ENCODE measurements at regions not wholly inside any gene's neighbourhood (a gene's known extent, or its start where the extent isn't known, plus 50 kb on each side); places are given as distances from the start of the nearest gene placed in this dataset.
A peak's percentile ranks its signal among the peaks of the same experiment; 100 is the strongest.
"Not testable (repeated sequence)": the region's sequence is repeated elsewhere in the genome, so short reads cannot be mapped to it uniquely, and the experiment has no call there.

DNA sequence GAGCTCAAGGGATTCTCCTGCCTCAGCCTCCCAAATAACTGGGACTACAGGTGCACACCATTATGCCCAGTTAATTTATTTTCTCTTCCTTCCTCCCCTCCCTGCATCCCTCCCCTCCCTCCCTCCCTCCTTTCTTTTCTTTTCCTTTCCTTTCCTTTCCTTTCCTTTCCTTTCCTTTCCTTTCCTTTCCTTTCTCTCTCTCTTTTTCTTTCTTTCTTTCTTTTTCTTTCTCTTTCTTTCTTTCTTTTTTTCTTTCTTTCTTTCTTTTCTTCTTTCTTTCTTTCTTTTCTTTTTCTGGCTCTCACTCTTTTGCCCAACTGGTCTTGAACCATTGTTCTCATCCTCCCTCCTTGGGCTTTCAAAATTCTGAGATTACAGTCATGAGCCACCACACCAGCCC lies 873.0 kb upstream of the KLHL1 start:
- DNase-seq, result not testable (repeated sequence)

DNA sequence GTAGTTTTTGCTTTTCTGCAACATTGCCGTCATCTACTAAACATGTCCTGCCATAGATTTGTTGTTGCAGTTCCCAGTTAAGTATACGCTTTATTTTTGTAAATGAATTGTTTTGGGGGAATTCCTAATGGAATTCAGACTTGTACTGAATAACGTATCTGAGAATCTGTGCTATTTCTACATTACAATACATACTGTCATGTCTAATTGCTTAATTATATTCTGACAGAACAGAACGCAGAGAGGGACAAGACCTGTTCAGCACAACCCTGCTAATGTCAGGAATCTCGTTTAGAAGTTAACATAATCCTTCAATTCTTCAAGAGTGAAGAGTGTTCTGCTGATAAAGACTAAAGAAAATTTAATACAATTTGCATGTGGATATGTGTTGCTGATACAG lies 861.1 kb upstream of the KLHL1 start:
- no peak for DNase-seq

DNA sequence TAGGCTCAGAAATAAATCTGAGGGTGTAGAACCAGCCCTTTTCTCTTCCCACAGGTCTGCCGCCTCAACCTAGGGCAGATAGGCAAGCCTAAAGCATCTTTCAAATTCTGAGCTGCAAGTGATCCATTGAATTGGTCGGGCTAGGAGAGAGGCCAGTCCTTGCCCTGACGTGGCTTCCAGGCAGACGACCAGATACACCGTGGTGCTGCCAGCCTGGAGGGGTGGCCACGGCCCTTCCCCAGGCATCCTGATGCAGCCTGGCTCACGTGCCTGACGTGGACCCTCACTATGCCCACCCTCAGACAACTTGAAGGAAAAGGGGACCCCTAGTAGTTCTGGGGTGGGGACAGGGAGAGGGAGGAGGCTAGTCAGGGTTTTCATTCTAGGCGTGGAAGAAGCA lies 859.3 kb upstream of the KLHL1 start:
- no peak for DNase-seq

DNA sequence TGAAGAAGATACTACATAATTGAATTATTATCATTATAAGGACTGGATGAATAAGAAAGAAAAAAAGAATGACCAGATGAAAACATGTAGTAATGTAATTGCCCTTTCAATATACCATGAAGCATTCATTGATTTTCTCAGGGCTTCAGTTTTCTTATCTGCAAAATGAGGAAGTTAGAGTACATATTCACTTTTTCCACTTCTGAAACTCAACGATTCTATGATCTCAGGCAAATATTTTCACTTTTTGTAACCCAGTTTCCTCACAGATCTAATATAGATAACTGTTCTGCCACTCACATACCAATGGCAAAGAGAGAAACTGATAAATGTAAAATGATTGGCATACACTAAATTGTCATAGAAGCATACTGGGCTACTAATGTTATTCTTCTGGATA lies 856.6 kb upstream of the KLHL1 start:
- DNase-seq, result peak; percentile 74

DNA sequence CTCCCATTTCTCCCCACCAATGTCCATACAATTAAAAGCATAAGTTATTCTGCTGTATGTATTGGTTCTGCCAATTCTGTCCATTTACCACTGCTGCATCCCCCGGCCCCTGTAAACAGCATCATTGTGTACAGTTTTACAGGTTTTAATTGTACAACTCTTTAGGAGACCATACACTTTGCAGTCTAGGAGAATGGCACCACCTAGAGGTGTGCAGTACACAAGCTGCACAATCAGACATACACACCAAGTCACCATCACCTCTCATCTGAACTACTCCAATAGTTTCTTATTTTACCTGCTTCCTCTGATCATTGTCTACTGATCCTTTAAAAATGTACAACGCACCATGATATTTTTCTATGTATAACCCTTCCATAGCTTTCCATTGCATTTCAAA lies 855.9 kb upstream of the KLHL1 start:
- DNase-seq, result peak; percentile 45

DNA sequence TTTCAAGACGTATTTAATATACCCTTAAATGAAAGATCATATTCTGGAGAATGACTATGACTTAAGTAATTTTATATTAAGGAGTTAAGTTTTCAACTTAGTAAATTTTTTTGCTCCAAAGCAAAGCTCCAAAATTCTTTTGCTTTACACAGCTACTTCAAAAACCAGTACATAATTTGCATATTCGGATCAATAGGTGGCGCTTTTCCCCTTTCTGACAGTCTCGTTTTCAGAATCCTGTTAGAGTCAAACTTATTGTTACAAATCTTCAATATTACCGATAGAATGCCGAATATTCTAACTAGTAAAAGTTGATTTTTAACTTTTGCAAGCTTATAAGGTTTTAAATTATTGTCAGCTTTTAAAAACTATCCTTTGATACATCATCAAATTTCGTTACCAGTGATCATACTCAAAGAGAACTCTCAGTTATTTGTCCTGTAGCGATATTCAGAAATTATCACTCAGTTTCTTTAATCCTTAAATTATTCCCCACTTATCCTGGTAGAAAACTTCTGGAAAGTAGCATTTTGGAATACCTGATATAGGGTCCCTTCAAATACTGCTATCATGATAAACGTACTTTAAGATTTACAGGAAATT lies 852.7 kb upstream of the KLHL1 start:
- peak; percentile 72 for DNase-seq

DNA sequence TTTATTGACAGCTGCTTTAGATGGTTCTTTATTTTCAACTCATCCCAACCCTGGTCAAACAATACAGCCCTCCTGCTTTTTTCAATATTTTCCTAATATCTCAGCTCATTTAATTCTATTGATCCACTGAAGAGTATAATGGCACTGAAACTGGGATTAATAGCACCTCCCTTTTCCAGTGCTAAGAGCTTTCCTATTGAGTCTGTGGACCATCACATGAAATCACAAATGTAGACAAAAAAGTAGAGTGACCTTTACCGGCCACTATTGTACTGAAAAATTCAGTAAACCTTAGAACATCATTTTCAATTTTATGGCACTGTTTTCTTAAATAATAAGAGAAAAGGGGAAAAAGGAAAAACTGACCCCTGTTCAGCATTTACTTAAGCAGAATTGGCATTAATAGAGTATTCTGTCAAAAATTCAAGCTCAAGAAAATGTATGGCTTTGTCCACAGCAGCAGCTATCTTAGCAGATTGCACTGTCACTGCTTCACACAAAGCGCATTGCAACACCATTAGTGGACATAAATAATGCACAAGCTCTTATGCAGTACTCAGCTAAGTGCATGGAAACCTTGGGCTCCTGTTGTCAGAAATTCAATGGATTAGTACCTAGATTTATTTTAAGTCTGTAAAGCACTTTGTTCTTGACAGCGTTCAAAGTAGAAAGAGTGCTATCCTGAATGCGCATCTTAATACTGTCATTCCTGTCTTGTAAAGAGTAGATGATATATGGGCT lies 851.0 kb upstream of the KLHL1 start:
- no peak for DNase-seq

DNA sequence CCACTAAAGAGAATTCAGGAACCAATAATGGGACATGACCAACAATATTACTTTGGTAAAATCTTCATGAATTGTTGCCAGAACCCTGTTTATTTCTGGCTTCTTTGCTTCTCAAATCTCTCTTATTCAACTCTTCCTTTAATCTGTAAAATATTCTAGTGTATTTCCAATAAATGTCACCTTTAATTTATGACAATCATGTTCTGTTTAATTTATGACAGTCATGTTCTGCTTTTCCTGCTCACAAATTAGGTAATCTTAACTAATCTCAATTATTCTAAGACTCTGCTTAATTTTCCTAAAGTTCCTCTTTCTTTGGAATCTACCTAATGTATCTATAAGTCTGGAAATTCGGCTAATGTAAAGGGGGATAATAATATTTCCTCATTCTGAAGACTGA lies 847.6 kb upstream of the KLHL1 start:
- DNase-seq, result no peak

DNA sequence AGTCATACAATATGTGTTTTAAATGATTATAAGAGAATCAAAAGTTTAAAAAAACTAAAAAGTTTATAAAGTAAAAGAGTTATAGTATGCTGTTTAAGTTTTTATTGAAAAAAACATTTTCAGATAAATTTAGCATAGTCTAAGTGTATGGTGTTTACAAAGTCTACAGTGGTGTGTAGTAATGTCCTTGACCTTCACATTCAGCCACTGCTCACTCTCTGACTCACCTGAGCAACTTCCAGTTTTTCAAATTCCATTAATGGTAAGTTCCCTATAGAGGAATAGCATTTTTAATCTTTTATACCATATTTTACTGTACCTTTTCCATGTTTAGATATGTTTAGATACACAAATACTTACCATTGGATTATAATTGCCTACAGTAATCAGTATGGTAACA lies 842.4 kb upstream of the KLHL1 start:
- DNase-seq, result no peak

DNA sequence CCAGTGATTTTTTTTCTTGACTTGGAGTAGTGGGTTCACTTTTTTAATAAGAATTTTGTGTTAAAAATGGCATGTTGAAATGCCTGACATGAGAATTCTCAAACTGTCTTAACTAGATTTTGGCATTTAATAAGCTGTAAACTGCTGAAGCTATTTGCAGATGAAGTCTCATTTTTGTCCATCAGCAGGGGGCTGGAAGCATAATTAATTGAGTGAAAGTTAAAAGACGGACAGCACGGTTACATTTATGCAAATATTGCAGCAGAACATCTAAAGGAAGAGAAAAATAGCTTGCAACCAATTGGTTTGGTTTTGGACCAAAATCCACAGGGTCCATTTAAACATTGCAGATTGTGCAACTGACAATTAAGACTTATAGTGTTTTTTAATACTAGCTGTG lies 837.3 kb upstream of the KLHL1 start:
- DNase-seq, result no peak

DNA sequence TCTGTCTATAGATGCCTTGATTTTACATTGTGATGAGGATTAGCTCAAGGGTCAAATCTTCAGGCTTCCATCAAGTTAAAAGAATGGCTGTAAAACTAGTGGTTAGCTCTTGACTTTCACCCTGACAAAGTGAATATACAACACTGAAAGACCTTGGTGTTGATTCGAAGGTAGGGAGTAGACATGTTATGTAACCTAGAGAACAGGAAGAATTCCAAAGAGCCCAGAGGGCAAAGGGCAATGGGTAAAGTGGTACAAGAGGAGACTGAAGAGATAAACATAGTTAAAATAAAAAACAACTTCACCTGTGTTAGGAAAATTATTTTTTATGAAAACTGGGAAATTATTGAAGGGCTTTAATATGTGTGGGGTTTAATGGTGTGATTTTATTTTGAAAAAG lies 833.2 kb upstream of the KLHL1 start:
- DNase-seq, result no peak

DNA sequence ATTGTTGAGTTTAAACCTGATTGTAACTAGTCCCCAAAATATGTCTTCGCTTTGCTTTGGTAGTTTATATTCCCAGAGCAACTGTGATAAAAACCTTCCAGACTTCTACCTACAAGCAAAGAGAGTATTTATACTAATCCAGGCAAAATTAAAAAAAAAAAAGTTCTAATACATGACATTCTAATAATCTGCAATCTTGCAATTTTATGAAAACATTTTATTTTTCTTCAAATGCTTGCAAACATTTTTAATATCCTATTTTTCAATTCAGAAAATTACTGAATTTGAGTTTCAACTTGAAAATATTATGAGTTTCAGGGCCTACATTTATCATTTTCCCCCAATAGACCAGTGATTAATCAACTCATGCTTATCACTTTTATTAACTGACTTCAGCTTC lies 830.2 kb upstream of the KLHL1 start:
- DNase-seq, result no peak

DNA sequence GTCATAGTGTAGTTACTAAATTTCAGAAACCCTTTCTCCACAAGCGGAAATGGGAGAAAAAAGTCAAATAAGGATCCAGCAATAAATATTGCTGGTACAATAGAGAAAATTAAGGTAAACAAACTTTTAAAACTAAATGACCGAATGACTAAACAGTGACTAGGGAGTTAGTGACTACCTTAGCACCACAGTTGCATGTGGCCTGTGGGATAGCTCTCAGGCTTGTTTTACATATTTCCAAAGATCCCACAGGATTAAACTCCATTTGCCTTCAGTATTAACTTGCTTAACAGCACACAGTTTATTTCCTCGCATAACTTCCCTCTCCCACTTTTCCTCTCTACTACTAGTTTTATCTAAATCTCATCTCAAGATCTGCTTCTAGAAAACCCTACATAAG lies 824.3 kb upstream of the KLHL1 start:
- no peak for DNase-seq

DNA sequence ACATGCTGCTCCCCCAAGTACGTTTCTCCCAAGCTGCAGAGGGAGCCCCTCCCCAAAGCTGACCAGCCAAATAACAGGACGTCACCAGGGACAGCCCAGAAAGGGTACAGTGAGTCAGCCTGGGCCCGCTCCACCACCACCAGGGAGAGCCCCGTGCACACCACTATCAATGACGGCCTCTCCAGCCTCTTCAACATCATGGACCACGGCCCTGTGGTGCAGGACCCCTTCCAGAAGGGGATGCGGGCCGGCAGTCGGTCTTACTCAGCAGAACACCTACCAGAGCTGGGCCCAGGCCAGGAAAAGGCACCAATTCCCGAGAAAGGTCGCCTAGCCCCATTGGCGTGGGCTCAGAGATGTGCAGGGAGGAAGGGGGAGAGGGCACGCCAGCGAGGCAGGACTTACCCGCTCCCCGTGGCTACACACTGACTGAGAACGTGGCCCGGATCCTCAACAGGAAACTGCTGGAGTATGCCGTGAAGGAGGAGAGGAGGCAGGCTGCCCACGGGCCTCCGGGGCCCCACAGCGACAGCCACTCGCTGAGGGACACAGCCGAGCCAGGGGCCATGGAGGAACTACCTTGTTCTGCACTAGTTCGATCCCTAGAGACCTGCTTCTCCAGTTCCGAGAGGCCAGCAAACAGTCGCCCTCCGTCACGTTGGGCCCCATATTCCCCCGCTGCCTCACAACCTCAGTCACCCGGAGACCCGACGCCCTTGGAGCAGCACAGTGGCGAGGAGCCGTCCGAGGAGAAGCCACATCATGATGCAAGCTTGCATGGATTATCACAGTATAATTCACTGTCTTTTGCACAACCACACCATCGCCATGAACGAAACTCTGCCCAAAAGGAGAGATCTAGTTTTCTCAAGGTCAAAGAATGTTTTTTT lies 815.9 kb upstream of the KLHL1 start:
- DNase-seq, result no peak

DNA sequence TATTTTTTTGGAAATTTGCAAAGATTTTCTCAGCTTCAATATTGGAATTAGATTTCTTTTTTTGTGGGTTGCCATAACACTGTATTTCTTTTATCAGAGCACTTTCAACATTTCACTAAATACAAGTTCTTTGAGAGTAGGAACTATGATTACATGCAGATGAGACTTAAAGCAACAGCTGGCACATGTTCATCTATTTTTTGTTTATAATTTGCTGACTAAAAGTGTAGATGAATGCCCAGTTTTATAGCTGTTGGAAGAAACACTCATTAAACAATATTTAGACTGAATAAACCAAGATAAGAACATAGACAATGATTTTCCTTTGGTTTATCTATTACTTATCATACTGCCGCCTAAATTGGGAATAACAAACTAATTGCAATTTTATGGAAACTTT lies 803.0 kb upstream of the KLHL1 start:
- no peak for DNase-seq

DNA sequence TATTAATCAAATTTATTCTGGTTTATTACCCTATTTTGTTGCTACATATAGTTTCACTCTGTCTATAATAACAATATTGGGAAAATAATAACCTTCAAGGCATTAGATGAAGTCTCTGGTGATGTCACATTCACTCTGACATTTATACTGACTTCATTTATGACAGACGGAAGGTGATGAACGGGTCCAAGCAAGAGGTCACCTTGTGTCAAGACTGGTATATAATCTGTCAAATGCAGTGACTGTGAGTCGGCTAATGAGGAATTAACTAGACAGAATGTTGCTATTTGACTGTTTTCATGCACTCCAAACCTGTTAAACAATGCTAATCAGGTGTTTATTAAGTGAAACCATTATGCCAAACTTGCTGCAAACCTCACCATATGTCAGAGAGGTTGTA lies 800.5 kb upstream of the KLHL1 start:
- no peak for DNase-seq

DNA sequence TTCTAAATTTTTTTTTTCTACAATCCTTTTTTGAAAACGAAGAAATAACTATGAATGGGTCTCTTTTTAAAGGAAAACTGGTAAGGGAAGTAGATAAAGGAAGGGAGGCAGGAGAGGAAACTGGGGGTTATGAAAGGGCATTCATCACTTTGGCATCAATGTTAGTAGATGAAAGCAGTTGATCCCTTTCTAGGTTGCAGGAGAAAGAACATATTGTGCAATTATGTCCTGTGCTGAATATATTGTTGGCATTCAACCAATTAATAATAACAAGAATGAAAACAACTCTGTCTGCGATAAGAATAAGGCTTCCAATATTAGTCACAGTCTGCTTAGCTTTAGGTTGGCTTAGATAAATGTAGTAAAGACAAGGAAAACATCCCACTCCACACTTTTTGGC lies 796.8 kb upstream of the KLHL1 start:
- no peak for DNase-seq

DNA sequence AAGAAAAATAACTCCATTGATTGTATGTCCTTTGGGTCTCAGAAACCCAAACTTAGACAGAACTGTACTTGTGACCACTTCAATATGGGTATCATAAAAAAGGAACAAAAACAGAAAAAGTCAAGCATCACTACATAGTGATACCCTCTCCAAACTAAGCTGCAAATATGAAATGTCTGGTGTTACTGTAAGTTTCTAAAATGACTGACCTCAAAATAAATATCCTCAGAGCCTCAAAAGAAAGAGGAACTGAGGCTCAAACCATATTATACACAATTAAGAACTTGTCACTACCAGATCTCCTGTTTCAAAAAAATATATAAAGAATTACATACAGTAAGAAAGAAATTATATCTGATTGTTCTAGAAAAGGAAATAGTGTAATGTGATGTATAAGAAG lies 787.9 kb upstream of the KLHL1 start:
- peak; percentile 28 for DNase-seq

DNA sequence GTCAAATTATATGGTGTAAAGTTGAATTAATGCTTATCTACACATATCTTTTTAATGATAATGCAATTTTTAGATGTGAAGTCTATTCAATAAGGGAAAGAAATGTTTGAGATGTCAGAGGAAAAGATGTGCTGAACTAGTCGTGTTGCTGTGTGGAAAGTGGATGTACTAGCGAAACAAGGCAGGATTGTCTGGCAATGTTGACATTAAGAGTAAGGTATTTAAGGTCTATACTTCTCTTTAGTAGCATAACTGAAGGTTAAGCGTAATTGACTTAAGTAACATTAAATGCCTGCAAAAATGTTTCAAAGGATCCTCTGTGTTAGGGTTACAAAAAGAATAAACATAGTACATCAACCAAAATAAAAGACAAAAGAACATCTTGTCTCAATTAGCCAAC lies 787.3 kb upstream of the KLHL1 start:
- DNase-seq, result no peak

DNA sequence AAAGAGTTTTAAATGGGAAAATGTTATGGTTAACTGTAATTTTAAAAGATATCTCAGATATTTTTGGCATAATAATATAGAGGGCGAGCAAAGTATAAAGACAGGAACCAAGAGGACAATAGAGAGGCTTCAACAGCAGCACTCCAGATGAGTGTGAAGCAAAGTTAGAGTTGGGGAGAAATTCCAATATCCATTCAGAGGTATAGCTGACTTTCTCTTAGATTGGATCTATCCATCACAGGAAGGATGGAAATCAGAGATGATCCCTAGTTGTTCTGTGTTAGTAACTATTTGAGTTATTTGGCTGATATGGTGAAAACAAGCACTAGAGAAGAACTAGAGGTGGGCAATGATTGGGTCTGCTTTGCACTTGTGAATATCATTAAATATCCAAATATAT lies 786.0 kb upstream of the KLHL1 start:
- DNase-seq, result no peak

DNA sequence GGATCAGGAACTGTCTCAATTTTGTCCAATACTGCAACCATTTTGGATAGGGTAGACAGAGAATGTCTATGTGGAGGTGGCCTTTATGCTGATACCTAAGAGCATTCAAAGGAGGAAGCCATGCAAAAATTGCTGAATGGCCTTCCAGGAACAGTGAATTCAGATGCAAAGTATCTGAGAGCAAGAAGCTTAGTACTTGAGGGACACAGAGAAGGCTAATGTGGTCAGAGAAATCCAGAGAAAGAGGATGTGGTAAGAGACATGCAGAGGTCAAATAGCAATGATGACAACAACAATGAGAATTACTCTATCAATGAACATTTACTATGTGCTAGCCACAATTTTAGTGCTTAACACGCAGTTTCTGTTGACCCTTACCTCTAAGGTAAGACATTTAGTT lies 785.6 kb upstream of the KLHL1 start:
- DNase-seq, result peak; percentile 86

DNA sequence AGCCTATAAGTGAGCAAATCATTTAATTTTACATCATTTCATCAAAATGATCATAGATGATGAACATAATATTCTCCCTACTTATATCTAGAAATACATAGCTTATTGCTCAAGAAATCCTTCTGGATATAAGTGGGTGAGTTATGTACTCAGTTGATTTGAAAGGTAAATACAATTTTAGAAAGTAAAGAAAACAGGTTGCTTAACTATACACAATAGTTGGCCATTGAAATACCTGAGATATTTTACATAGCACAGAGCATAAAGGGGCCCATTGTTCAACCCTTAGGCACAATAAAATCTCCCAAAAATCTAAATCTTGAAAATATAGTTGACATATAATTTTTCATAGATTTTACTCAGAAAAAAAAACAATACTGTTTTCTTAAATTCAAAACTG lies 782.0 kb upstream of the KLHL1 start:
- no peak for DNase-seq

DNA sequence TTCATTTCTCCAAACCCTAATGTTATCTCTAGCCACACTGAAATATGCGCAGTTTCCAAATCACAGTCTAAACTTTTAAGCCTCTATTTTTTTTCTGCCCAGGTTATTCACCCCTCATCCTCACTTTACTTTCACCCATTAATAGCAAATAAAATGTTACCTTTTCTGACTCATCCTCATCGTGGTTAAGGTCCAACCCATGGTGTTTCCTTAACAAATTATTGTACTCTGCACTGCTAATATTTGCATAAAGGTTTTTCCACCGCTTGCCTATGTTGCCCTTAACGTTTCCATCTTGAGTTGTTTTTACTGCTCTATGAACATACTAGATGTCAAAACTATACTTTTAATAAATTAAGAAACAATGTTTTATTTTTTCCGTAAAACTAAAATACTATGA lies 780.9 kb upstream of the KLHL1 start:
- no peak for DNase-seq

DNA sequence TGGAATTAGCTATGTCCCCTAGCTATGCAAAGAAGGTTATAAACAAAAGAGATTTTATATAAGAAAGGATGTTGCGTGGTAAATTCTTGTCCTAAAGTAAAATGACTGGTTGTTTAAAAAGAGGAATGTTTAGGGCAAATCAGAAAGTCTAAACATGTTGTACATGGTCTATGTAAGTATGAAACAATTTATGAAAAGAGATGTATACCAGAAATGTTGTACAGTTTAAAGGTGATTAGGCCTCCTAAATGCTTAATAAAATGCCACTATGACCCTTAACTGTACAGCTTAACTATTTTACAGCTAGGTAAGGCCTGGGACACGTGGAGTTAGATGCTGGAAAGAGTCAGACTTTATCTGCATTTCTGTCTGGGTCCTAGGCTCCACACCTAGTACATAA lies 775.9 kb upstream of the KLHL1 start:
- DNase-seq, result peak; percentile 40
